DMS153 treated with DMSO at 0.1 percent for 48 hours (cell line): ENCODE measurements at regions not wholly inside any gene's neighbourhood (a gene's known extent, or its start where the extent isn't known, plus 50 kb on each side); places are given as distances from the start of the nearest gene placed in this dataset.
A peak's percentile ranks its signal among the peaks of the same experiment; 100 is the strongest.

Source experiments
- DNase-seq: peaks from one replicate; lab custom pipeline; 2025; ENCODE audit not compliant: unreplicated experiment; lab: John Stamatoyannopoulos, UW

DNA sequence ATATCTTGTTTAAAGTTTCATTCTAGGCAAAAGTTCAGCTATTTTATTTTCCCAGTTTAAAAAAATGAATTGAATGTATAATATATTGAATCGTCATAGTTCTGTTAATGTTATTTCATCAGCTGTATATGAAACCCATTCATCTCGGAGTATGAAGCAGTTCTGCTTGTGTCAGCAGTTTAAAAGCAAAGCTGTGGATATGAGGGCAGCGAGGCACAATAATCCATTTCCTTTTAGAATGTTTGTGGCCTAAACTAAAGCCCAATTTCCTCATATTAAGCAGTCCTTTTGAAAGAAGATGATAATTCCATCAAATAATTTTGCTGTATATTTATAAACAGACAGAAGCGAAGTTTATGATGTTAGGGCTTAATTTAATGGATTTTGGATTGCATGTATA is 300.1 kb downstream of the SAMD5 start:
- no peak for DNase-seq

DNA sequence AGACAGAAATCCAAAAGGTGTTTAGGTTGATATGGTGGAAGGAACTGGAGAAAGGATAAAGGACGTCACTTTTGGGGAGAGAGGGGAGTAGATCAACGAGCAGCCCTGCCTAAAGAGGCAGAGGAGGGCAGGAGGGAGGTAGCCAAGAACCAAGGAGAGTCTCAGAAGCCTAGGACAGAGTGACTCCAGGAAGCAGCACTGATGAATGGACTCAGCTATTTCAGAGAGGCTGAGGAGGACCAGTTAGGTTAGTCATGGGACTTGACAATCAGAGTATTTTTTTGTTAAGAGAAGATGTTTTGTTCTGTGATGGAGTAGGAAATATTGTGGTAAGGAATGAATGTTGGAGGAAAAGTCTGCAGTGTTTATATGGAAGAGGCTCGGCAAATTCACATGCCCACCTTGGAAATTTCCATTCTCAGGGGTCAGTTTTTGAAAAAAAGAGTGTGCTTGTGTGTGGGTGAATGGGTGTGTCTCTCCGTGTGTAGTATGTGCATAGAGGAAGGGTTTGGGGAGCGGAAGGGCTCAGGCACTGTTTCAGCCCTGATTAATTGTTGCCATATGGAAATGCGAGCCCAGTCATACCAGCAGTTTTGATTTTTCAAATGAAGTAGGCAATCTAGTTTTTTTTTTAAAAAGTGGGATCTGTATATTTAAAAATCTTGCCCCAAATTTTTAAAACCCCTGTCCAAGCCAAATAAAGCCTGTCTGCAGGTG is 303.6 kb downstream of the SAMD5 start:
- no peak for DNase-seq

DNA sequence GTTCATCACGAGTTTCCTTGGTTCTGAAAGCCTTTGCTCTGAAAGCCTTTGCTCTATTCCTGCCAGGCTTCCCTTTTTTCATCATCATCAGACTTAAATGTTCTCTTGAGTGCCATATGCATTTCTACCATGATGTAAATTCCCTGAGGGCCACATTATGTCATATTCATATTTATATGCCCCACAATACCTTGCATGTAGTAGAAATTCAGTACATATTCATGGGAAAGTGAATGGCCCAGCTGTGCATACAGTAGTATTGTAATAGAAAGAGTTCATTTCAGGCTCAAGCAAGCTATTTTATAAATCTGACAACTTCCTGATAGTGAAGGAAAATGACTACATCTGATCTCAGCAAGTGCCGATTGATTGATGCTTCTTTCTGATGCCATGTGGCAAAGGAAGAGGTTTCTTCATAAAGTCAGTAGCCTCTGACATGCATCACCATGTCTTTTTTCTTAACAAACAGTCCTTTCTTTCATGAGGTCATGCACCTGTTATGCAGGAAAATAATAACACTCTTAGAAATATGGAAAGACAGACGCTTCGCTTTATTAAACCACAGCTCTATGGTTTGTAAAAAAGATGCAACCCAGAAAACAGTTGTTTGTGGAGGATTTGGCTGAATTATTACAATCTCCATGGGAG is 308.7 kb downstream of the SAMD5 start:
- no peak for DNase-seq

DNA sequence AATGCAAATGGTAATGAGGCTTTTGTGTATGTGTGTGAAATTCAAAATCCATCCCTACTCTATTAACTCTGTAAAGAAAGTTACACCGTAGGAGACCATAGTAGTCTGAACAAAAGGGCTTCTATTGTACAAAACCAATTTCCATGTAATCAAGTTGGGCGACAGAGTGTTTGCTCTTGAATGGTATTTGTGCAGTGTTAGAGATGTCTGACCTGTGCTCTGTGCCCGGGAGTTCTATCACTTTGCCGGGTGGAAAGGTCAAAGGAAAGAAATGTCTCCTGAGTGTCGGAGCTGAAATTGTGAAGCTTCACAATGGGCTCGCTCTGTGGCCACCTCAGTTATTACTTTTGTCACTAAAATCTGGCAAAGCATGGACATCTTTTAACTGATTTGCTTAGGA is 312.0 kb downstream of the SAMD5 start:
- DNase-seq: no peak

DNA sequence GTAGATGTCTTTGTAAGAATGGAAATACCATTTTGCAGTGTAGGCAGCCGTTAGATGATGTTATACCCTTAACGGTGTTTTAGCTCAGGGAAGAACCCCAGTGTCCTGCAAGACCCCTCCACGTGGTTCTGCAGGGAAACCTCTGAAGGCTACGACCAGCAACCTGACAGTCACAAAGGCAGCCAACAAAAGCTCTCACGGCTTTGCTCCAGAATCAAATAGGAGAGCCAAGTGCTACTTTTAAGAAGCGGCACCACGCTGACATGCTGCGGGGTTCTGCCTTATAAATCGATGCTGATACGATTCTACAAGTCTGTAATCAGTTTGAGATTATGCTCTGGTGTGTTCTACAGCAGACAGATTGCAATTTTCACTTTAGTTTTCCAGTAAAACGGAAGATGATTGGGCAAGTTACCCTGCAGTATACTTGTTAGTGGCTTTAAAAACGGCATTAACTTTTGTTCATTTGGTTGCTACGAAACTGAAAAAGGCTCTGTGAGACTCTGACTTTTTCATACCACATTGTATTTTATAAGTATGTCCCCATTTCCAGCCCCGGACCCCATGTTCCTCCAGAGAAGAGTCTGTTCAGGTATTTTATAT is 312.9 kb downstream of the SAMD5 start:
- no peak for DNase-seq

DNA sequence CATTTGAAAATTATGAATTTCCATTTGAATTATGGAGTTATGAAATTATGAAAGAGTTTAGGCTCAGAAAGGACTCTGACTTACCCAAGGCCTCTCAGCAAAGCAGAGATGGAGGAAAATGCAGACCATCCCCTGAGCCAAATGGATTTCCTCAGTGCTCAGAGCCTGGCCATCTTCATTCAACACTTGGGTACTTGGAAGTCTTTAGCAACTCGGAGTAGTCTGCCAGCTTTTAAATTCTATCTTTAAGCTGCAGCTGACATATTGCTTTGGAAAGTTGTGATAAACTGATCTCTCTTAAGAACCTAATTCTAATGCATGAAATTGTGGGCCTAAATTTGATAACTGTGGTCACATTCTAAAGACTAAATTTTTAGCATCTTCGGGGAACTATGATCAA is 315.4 kb downstream of the SAMD5 start:
- DNase-seq: no peak

DNA sequence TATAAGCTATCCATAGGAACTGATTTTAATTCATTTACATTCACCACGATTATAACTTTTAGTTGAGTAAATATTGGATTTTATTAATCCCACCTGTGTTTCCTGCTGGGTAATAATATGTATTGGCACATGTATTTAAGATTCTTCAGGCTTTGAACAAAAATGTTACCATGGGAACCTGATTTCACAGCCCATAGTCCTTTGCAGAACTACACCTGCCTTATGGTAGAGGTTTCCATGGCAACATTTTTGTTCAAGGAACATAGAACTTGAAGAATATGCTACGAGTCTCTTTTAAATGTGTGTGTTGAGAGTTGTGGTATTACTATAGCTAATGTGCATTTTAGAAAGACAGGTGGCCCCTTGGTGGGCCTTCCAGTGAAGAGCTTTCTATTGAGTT is 317.4 kb downstream of the SAMD5 start:
- no peak for DNase-seq

DNA sequence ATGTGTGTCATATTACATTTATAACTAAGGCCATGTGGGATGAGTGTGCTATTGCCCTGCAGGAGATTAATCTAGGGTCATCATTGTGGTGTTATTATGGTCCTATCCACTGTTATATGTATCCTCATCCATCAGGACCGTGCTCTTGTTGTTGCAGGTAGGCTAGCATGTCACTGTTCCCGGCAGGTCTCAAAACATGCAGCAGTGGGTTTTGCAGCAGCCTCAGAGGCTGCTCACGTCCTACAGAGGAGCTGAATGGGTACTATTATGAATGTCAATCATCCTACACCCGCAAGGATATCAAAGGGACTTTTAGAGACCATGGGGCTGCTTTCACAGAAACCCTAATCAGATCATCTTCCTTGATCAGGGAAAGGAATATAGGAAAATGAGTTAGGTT is 318.2 kb downstream of the SAMD5 start:
- no peak for DNase-seq

DNA sequence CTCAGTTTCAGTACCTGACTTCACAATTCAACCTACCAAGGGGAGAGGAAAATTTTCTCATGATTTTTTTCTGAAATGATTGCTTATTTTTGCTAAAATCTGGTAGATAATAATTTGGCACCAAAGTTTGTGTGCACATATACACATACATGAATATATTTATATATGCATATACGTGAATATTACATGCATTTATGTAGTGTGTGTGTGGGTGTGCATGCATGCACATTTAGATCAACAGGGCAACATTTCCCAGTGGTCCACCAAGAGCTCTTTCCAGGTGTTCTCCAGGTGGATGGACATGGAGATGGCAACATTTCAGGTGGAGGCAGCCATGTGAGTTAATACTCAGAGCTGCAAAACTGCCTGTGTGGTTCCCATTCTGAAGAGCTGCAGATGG is 320.9 kb downstream of the SAMD5 start:
- no peak for DNase-seq

DNA sequence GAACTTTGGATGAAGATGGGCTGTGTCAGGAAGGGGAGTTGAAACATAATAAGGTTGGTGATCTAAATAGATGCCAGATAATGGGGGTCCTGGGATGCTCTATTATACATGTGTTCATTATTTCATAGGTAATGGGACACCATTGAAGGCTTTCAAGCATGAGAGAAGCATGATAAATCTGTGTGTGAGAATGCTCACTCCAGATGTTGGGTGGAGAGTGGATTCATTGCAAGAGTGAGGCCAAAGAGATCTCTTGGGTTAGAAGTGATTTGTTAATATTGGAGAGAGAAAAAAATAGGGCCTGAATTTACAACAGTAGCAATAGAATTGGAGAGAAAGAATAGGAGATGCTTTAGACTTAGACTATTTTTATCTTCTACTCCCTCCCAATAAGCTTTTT is 321.3 kb downstream of the SAMD5 start:
- no peak for DNase-seq

DNA sequence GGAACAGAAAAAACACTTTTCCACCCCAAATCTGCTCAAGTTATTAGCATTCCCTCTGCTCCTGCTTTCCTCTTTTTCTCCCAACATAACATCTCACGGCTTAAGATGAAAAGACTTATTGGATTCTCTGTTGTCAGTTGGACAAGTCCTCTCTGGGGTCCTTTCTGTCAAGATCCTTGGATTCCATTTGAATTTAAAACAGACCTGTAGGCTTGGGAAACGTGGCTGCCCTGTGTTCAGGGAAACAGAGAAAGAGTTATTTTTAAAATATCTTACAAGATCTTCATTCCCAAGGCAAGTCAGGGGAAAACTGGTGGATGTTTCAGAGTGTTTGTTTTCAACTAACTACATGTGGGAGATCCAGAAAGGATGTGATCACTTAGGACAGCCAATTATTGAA is 322.9 kb downstream of the SAMD5 start:
- DNase-seq: no peak

DNA sequence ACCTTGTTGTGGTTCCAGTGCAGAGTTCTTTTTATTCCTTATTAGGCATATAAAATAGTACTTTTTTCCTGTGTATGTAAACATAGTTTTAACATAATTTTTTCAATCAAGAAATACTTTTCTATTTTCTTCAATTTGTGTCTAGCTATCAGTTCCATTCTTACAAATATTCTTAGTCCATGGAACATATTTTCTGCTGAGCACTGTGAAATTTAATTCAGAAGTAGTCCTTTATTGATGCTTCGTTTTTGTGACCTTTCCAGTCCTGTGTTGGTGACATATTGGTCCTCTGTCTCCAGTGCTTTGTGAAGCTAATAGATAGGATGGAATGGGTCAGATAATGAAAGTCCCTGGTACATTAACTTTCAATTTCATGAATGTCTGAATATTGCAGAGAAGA is 325.1 kb downstream of the SAMD5 start:
- no peak for DNase-seq

DNA sequence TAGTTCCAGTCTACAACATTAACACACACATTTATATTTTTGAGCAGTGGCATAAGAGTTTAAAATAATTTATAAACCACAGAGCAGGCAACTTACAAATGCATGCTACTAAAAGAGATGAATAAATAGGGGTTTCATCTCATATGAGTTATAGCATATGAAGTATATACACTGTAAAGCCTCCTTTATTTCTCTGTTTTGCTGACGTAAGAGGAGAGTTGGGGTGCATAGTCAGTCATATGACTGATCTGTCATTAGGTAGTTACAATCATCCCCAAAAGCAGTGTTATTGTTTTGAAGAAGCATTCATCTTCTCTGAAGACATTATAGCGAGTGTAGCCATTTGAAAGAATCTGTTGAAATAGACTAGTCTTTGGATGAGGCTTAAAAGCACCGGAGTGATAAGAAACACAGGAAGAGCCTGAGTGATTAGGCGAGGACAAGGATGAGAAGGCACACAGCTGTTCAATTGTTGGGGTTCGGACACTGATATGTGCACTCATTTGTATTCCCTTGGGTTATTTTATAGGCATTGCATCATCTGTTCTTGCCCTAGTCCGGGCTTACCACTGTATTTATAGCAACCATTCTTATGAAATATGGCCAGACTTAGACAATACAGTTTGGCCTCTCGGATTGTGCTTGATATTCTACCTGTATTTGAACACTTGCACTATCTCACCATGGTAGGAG is 325.7 kb downstream of the SAMD5 start:
- DNase-seq: no peak

DNA sequence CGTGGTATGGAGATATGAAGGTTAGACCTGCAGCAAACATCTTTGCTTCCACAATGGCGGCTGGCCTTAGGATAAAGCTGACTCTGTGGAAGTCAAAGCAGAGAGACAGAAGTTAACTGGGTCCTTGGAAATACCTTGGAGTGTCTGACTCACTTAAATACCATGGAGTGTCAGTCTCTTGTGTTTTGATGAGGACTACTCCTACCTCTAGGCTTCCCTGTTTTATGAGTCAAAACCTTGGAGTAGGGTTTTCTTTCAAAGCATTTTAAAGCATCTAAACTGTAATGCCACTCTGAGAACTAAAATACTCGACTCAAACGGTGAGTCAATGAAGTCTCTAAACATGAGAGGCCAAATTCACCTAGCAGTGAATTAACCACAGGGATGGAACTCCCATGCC is 329.1 kb downstream of the SAMD5 start:
- no peak for DNase-seq

DNA sequence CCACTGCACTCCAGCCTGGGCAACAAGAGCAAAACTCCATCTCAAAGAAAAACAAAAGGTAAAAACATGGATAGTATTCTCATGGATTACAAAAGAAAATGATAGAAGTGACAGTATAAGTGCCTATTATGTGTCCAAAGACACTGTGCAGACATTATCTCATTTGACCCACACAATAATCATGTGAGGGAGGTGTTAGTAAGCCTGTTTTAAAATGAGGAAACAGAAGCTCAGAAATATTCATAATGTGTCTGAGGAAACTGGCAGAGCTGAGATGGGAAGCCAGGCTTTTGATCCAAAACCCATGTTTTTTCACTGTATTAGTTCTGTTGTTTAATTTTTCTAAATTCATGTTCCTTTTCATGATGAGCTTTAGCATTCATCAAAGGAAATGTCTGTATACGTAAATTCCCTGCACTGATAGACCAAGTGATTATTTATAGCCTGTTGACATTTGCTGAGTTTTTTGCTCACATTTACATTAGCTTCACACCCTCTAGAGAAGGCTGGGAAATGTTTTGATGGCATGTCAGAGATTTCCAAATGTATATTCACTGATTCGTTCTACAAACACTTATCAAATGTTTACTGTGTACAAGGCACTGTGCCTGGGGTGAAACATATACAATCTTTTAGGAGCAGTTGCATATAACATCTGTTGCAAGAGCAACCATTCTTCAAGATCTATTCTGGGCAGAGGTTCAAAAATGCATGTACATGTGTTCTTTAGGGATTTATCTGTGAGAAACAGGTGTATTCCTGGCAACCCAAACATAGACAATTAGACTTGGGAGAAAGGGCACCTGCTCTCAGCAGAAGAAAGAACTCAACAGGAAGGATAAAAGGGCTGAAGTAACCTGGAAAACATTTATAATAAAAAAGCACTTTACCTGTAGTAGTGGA is 331.5 kb downstream of the SAMD5 start:
- peak; percentile 37 for DNase-seq

DNA sequence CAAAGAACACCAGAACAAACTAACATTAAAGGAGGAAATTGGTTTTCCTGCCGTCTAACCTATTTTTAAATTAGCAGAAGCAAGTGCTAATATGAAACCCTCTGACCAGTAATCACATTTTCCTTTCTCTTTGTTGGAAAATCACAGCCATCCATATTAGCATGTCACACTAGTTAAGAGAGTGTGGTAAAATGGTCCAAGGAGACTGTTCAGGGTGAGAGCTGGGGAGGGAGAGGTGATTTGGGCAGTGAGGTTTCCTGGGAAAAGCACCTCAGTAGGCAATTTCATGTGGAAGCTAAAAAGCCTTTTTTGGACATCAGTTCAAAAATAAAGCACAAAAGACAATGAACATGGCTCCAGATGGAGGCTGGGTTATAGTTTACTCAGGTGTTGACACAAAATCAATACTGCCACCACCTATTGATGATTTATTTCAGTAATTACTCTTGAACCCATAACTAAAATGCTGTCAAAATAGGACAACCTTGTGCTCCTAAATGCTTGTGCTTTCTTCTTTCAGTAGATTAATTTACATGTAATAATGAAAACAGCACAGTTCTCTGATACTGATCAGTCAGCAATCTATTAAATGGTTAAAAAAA is 333.2 kb downstream of the SAMD5 start:
- DNase-seq: no peak

DNA sequence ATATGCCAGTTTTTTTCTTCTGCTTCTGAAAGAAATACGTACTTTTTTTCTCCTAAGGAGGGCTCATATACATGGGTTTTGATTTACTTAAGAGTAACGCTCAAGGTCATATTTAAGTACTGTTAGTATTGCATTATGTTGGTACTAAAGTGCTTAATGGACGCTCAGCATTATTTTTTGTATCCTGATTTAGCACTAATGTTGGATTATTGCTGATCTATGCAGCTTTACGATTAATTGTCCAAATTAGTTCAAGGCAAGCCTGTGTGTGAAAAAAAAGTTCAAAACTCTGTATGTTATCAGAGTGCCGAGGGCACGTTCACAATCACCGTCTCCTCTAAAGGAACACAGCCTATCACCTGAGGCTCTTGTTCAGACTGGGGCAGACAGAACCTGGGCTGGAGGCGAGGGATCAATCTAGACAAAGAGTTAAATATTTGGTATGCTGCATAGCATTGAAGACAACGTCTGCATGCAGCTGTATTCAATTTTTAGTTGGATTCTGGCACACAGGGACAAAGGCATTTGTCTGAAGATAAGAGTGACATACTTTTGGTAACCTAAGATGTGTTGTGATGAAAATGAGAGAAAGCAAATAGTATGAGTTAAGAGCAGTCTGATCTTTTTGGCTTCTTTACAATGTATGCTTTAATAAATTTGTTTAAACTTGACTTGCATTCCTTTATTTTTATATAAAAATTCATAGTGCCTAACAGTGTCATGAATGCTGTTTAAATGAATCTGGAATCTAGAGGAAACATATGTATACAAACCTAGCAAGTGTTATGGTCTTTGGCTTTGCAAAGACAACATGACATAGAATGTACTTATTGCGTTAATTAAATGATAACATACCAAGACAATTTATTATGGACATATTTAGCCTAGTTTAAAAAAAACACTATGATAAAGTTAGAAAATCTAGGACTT is 341.2 kb downstream of the SAMD5 start:
- DNase-seq: no peak

DNA sequence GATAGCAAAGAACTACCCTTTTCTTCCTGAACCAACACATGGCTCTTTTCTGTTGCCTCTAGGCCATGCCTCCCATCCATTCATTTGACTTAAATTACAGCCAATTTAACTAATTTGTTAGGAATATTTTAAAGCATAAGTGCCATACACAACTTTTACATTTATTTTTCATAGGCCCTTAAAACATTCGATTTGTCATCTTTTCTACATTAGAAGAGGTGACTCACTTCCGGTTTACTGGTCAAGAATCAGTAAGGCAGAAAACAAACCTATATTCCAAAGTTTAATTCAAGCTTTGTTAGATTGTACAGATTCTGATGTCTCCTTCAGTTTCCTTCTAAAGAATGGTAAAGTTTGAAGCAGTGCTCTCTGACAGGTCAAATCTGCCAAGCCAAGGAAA is 344.3 kb downstream of the SAMD5 start:
- DNase-seq: no peak

DNA sequence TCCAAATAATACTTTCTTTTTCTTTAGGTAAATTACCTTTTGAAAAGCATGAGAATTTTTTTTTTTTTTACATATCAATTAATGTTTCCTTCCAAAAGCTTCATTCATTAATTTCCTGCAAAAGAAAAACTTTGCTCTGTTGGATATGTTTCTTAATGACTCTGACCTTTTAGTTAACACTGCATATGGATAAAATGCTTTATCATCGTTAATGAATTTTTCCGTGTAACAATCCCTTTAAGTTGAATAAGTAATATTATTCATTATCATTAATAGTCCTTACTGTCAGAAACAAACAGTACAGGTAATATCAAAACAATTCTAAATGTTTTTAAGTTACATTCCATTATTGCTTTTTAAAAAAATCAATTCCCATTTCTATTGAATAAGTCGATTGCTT is 345.1 kb downstream of the SAMD5 start:
- no peak for DNase-seq
